ENCODE measurements at regions not wholly inside any gene's neighbourhood (a gene's known extent, or its start where the extent isn't known, plus 50 kb on each side); places are given as distances from the start of the nearest gene placed in this dataset.

DNA sequence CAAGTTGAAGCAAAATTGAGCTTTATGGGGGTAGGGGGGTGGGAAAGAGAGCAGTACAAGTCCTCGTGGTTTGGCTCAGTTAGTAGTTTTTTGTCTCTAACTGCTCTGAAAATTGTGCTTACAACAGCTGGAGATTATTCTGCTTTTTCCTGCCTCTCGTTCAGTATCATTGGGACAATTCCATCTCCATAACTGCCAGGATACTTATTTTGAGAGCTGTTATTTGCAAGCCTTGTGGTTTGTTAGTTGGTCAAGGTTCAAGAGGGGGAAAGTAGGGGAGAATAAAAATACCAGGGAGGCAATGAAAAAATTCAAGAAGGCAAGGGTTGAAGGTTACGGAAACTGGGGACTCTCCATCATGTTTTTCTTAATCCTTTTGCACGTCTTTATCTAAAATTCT, 811.8 kb upstream of the ADGRL2 start:
- in situ Hi-C loops (cut with MboI; ENCODE audit: low sequenced_read_pairs, unreplicated experiment): no loop called here
- DNase-seq (ENCODE audit: low spot score): no peak
- TF ChIP-seq, protein P1, sequence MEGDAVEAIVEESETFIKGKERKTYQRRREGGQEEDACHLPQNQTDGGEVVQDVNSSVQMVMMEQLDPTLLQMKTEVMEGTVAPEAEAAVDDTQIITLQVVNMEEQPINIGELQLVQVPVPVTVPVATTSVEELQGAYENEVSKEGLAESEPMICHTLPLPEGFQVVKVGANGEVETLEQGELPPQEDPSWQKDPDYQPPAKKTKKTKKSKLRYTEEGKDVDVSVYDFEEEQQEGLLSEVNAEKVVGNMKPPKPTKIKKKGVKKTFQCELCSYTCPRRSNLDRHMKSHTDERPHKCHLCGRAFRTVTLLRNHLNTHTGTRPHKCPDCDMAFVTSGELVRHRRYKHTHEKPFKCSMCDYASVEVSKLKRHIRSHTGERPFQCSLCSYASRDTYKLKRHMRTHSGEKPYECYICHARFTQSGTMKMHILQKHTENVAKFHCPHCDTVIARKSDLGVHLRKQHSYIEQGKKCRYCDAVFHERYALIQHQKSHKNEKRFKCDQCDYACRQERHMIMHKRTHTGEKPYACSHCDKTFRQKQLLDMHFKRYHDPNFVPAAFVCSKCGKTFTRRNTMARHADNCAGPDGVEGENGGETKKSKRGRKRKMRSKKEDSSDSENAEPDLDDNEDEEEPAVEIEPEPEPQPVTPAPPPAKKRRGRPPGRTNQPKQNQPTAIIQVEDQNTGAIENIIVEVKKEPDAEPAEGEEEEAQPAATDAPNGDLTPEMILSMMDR (IDR thresholded peaks at IDR 0.05; ENCODE audit: borderline replicate concordance, control extremely low read depth, extremely low read depth, insufficient read depth, missing control alignments): no peak

DNA sequence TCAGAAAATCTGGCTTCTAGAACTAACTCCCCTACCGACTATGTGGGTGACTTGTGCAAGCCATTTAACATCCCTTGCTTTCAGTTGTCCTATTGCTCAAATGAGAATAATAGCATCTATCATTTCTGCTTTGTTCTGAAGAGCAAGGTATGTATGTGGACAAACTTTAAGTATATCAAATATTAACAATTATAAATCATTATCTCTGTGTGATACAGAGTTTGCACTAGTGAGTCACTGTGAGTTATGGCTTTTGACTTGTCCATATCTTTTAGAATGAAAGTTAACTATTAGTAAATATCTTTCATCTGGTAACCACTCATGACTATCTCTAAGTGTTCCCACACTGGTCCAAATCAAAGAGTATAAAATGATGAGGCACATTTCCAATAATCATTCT, 812.9 kb upstream of the ADGRL2 start:
- in situ Hi-C loops (cut with MboI; ENCODE audit: low sequenced_read_pairs, unreplicated experiment): no loop called here
- DNase-seq (ENCODE audit: low spot score): no peak
- TF ChIP-seq, protein P1 (IDR thresholded peaks at IDR 0.05; ENCODE audit: borderline replicate concordance, control extremely low read depth, extremely low read depth, insufficient read depth, missing control alignments): no peak

DNA sequence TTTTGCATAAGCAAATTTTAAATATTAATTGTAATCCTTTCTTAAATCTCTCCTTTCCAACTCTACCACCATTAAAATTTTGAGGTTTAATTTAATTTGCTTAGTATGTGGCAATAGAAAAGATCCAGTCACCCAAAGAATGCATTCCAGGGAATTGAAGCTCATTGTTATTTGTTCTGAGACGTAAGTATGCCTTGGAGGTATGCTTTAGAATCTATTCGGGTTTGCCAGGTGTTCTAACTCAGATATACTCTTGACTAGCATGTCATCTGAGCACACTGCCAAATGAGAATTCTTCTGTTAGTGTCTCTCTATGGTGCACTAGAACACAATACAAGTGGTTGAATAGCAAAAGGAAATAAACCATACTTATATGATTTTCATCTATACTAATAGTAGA, 813.6 kb upstream of the ADGRL2 start:
- TF ChIP-seq, protein P1 (IDR thresholded peaks at IDR 0.05; ENCODE audit: borderline replicate concordance, control extremely low read depth, extremely low read depth, insufficient read depth, missing control alignments): no peak
- in situ Hi-C loops (cut with MboI; ENCODE audit: low sequenced_read_pairs, unreplicated experiment): no loop called here
- DNase-seq (ENCODE audit: low spot score): no peak

DNA sequence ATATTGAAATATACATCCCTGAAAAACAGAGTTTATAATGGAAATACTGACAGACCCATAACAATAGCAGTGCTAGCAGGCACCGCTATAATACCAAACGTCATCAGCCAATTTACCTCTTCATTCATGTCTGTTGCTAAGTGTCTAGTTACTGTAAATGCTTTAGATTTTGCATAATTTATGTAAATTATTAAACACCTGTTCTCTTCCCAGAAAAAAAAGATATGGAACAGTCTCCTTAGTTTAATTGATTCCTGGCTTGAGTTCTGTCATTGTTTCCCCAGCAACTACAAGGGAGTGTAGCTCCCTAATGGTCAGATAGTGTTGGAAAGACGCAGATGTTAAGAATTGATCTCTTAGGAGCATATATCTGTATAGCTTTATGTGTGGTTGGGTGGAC, 817.9 kb upstream of the ADGRL2 start:
- TF ChIP-seq, protein P1 (IDR thresholded peaks at IDR 0.05; ENCODE audit: borderline replicate concordance, control extremely low read depth, extremely low read depth, insufficient read depth, missing control alignments): no peak
- in situ Hi-C loops (cut with MboI; ENCODE audit: low sequenced_read_pairs, unreplicated experiment): no loop called here
- DNase-seq (ENCODE audit: low spot score): no peak

DNA sequence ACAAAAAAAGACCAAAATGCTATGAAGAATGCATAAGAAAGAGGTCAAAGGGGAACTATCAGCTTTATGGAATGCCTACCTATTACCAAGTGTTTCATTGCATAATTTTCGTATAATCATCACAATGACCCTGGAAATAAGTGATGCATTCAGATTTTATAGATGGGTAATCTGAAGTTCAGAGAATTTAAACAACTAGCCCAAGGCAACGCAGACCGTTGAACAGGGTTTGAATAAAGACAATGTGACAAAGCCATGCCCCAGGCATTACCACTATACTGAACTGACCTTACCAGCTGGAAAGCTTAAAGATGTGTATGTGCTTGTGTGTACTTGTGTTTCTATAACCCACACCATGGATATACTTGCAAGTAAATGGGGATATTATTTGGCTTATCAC, 827.6 kb upstream of the ADGRL2 start:
- in situ Hi-C loops (cut with MboI; ENCODE audit: low sequenced_read_pairs, unreplicated experiment): no loop called here

DNA sequence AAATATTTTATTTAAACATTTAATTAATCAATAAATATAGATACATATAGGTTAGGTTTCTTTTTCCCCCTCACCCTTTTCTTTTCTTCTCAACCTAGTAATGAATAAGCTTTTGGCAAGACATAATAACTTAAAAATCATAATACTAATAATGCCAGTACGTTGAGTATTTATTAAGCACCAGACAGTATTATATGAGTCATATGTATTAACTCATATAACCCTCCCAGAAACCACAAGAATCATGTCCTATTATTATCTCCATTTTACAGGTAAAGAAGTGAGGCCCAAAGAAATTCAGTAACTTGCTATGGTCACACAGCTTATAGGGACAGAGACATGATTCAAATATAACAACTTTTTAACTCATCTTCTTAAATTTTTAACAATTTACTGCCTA, 834.5 kb upstream of the ADGRL2 start:
- in situ Hi-C loops (cut with MboI; ENCODE audit: low sequenced_read_pairs, unreplicated experiment): no loop called here
- no peak for DNase-seq (ENCODE audit: low spot score)
- TF ChIP-seq, protein P1 (IDR thresholded peaks at IDR 0.05; ENCODE audit: borderline replicate concordance, control extremely low read depth, extremely low read depth, insufficient read depth, missing control alignments): no peak

More for the DNA sequence above, 827.6 kb upstream of the ADGRL2 start:
- TF ChIP-seq, protein P1 (IDR thresholded peaks at IDR 0.05; ENCODE audit: borderline replicate concordance, control extremely low read depth, extremely low read depth, insufficient read depth, missing control alignments): no peak
- no peak for DNase-seq (ENCODE audit: low spot score)

DNA sequence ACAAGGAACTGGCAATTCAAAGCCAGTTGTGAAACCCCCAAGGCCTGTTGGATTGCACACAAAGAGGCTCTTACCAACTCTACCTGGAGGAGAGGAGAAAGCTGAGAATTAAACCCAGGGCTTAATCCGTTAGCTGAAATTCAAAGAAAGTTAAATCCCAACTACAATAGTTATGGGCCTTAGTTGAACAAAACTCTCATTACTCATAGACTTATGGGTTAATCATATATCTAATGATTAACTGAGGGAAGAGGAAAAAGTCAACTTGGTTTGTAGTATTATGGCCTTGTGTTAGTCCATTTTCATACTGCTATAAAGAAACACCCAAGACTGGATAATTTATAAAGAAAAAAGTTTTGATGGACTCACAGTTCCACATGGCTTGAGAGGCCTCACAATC, 838.2 kb upstream of the ADGRL2 start:
- DNase-seq (ENCODE audit: low spot score): no peak
- in situ Hi-C loops (cut with MboI; ENCODE audit: low sequenced_read_pairs, unreplicated experiment): no loop called here
- TF ChIP-seq, protein P1 (IDR thresholded peaks at IDR 0.05; ENCODE audit: borderline replicate concordance, control extremely low read depth, extremely low read depth, insufficient read depth, missing control alignments): no peak
